Panc1 (cell line): ENCODE measurements at regions not wholly inside any gene's neighbourhood (a gene's known extent, or its start where the extent isn't known, plus 50 kb on each side); places are given as distances from the start of the nearest gene placed in this dataset.

ENCODE experiments used
- ATAC-seq: fragments of 200-7000 bp; cut with Tn5 transposase; 2 replicates; pipeline ENCODE4 v1.9.1; 2020; ENCODE audit warnings: mild to moderate bottlenecking, moderate library complexity
- BruUV-seq: library from RNA; stranded (reverse); fragments of 400-500 nt; replicated peaks from 2 replicates; lab custom pipeline; 2021; lab: Mats Ljungman, UMichigan
- CTCF ChIA-PET: fragments of 300-600 bp; sonication (Branson Sonifier 250); formaldehyde crosslinking; loops from one replicate; lab custom pipeline; 2022; ENCODE audit warnings: antibody characterized with exemption; lab: Charles Lee
- POLR2A ChIA-PET: fragments of 300-600 bp; sonication (Branson Sonifier 250); formaldehyde crosslinking; loops from one replicate; lab custom pipeline; 2022; ENCODE audit warnings: antibody characterized with exemption; lab: Charles Lee
- DNase-seq: peaks from one replicate; pipeline ENCODE4 v3.0.0-alpha.2; 2010; ENCODE audit warnings: low read depth, low spot score
- H3K27ac ChIP-seq: 2 replicates; pipeline ENCODE4 v1.5.1; 2011; ENCODE audit warnings: mild to moderate bottlenecking, low read length, inconsistent platforms
- H3K27me3 ChIP-seq: fragments of 200-500 bp; sonication (Bioruptor generic); 2 replicates; pipeline ENCODE4 v1.6.0; 2014; ENCODE audit warnings: low read length, inconsistent platforms; ENCODE audit not compliant: control insufficient read depth, insufficient read depth
- H3K36me3 ChIP-seq: fragments of 200-500 bp; sonication (Bioruptor generic); 2 replicates; pipeline ENCODE4 v1.5.1; 2014; ENCODE audit warnings: inconsistent platforms, mild to moderate bottlenecking, low read length, moderate library complexity; ENCODE audit not compliant: control insufficient read depth, insufficient read depth
- H3K4me1 ChIP-seq: 2 replicates; pipeline ENCODE4 v1.5.1; 2011; ENCODE audit warnings: inconsistent platforms, mild to moderate bottlenecking, low read length, moderate library complexity; ENCODE audit not compliant: control insufficient read depth, insufficient read depth
- H3K4me3 ChIP-seq, 2 experiments: 2 replicates each; pipeline ENCODE4 v1.5.1; 2011 to 2012; ENCODE audit warnings: low read depth in 2 of 2, low read length in 2 of 2, mild to moderate bottlenecking in 2 of 2, inconsistent platforms in 1 of 2, moderate library complexity in 1 of 2
- H3K9me3 ChIP-seq: fragments of 200-500 bp; sonication (Bioruptor generic); 2 replicates; pipeline ENCODE4 v1.5.1; 2014; ENCODE audit warnings: low read depth, mild to moderate bottlenecking, inconsistent platforms, low read length, moderate library complexity; ENCODE audit not compliant: control insufficient read depth, insufficient read depth
- CTCF ChIP-seq: fragments of 450-650 bp; IDR thresholded peaks from 2 replicates; pipeline ENCODE4 v1.5.1; 2017; ENCODE audit warnings: mild to moderate bottlenecking
- POLR2AphosphoS5 ChIP-seq: IDR thresholded peaks from 2 replicates; pipeline ENCODE4 v1.6.1; 2012; ENCODE audit warnings: mild to moderate bottlenecking, low read depth, low read length, moderate library complexity
- SIN3A ChIP-seq: IDR thresholded peaks from 2 replicates; pipeline ENCODE4 v1.6.1; 2012; ENCODE audit warnings: low read depth, mild to moderate bottlenecking, low read length, moderate library complexity, borderline replicate concordance; ENCODE audit not compliant: insufficient read depth
- TCF7L2 ChIP-seq: IDR thresholded peaks from 2 replicates; pipeline ENCODE4 v1.6.1; 2011; ENCODE audit warnings: mild to moderate bottlenecking, low read depth, low read length, inconsistent platforms
- in situ Hi-C: cut with HindIII; loops from 2 replicates; pipeline ENCODE4 v1.10.0; 2016; ENCODE audit warnings: low sequenced_read_pairs, low pct_unique_long_range_greater_than_20kb
- intact Hi-C: fragments of 100-400 bp; cut with micrococcal nuclease; formaldehyde crosslinking; loops from one replicate; pipeline ENCODE4 v1.10.0; 2022; ENCODE audit not compliant: unreplicated experiment
- TF ChIP-seq, protein P1 (sequence below), 2 experiments: IDR thresholded peaks; 2 replicates each; pipeline ENCODE4 v1.6.1; 2011 to 2012; ENCODE audit warnings: low read depth in 2 of 2, control low read depth in 1 of 2, low read length in 1 of 2, mild to moderate bottlenecking in 1 of 2, moderate library complexity in 1 of 2; ENCODE audit not compliant: insufficient read depth in 1 of 2

- ATAC-seq (no peak), DNase-seq (no peak)
- Histone ChIP-seq H3K4me3 (no peak overlapping the region), H3K4me1 (no peaks in the 10 kb centered on the region), H3K27me3 (no peaks in the 10 kb centered on the region), H3K27ac (no peak overlapping the region), H3K36me3 (no peaks in the 10 kb centered on the region), H3K9me3 (no peaks in the 10 kb centered on the region)
- POLR2A ChIA-PET: no interaction called here
- no TSS peak for BruUV-seq
- TF ChIP-seq TCF7L2: no peak
- TF ChIP-seq SIN3A: no peak
- TF ChIP-seq CTCF: no peak
- no peak for TF ChIP-seq POLR2AphosphoS5
- TF ChIP-seq, protein P1, sequence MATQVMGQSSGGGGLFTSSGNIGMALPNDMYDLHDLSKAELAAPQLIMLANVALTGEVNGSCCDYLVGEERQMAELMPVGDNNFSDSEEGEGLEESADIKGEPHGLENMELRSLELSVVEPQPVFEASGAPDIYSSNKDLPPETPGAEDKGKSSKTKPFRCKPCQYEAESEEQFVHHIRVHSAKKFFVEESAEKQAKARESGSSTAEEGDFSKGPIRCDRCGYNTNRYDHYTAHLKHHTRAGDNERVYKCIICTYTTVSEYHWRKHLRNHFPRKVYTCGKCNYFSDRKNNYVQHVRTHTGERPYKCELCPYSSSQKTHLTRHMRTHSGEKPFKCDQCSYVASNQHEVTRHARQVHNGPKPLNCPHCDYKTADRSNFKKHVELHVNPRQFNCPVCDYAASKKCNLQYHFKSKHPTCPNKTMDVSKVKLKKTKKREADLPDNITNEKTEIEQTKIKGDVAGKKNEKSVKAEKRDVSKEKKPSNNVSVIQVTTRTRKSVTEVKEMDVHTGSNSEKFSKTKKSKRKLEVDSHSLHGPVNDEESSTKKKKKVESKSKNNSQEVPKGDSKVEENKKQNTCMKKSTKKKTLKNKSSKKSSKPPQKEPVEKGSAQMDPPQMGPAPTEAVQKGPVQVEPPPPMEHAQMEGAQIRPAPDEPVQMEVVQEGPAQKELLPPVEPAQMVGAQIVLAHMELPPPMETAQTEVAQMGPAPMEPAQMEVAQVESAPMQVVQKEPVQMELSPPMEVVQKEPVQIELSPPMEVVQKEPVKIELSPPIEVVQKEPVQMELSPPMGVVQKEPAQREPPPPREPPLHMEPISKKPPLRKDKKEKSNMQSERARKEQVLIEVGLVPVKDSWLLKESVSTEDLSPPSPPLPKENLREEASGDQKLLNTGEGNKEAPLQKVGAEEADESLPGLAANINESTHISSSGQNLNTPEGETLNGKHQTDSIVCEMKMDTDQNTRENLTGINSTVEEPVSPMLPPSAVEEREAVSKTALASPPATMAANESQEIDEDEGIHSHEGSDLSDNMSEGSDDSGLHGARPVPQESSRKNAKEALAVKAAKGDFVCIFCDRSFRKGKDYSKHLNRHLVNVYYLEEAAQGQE (IDR thresholded peaks at IDR 0.05; ENCODE audit: insufficient read depth in 1 of 2, low read depth in 2 of 2, low read length in 1 of 2): no peak
- CTCF ChIA-PET: no interaction called here
- intact Hi-C loops: no loop called here
- in situ Hi-C loops: no loop called here
Measured at GRCh38 chr13:89816404-89816803, 1531.1 kb upstream of the MIR17HG start.

- Histone ChIP-seq H3K27ac (no peak overlapping the region), H3K4me3 (no peak overlapping the region), H3K27me3 (no peaks in the 10 kb centered on the region), H3K9me3 (no peaks in the 10 kb centered on the region), H3K36me3 (no peaks in the 10 kb centered on the region), H3K4me1 (no peaks in the 10 kb centered on the region)
- ChIA-PET POLR2A (no interaction called here), CTCF (no interaction called here)
- intact Hi-C loops (no loop called here), in situ Hi-C loops (no loop called here)
- TF ChIP-seq CTCF (no peak), POLR2AphosphoS5 (no peak), TCF7L2 (no peak), SIN3A (no peak)
- TF ChIP-seq, protein P1 (IDR thresholded peaks at IDR 0.05; ENCODE audit: insufficient read depth in 1 of 2, low read depth in 2 of 2, low read length in 1 of 2): no peak
- BruUV-seq: no TSS peak
- DNase-seq (no peak), ATAC-seq (no peak)
Measured at GRCh38 chr13:89822467-89822866, 1525.0 kb upstream of the MIR17HG start.
